IMR-90 (cell line): ENCODE measurements at regions not wholly inside any gene's neighbourhood (a gene's known extent, or its start where the extent isn't known, plus 50 kb on each side); places are given as distances from the start of the nearest gene placed in this dataset.
A peak's percentile ranks its signal among the peaks of the same experiment; 100 is the strongest.

Experiments used
- ATAC-seq: fragments of 200-7000 bp; cut with Tn5 transposase; 2 replicates; pipeline ENCODE4 v1.9.1; 2020; ENCODE audit warnings: low read depth, mild to moderate bottlenecking, moderate library complexity
- BruUV-seq: library from RNA; stranded (reverse); fragments of 400-500 nt; replicated peaks from 2 replicates; lab custom pipeline; 2021; lab: Mats Ljungman, UMichigan
- CTCF ChIA-PET: fragments of 300-600 bp; formaldehyde crosslinking; extraction: SDS; loops from one replicate; lab custom pipeline; 2021; ENCODE audit warnings: antibody characterized with exemption; lab: Yijun Ruan, JAX
- POLR2A ChIA-PET: fragments of 300-600 bp; sonication (Branson Sonifier 250); formaldehyde crosslinking; loops from one replicate; lab custom pipeline; 2022; ENCODE audit warnings: antibody characterized with exemption; ENCODE audit not compliant: unreplicated experiment; lab: Charles Lee
- DNase-seq: peaks from one replicate; pipeline ENCODE4 v3.0.0; 2013
- H2AFZ ChIP-seq: replicated peaks from 2 replicates; pipeline ENCODE3; 2013; ENCODE audit warnings: low read length, mild to moderate bottlenecking; ENCODE audit not compliant: poor library complexity
- H2AK5ac ChIP-seq: 2 replicates; pipeline ENCODE4 v1.6.1; 2013; ENCODE audit warnings: low read depth, low read length, inconsistent platforms
- H2AK9ac ChIP-seq: replicated peaks from 2 replicates; pipeline ENCODE3; 2013; ENCODE audit warnings: mild to moderate bottlenecking, low read depth, low read length, moderate library complexity; ENCODE audit not compliant: poor library complexity
- H2BK120ac ChIP-seq: 2 replicates; pipeline ENCODE4 v1.6.1; 2013; ENCODE audit warnings: low read depth, low read length, inconsistent platforms
- H2BK15ac ChIP-seq: 3 replicates; pipeline ENCODE4 v1.6.1; 2013; ENCODE audit warnings: low read depth, low read length, inconsistent platforms
- H2BK20ac ChIP-seq: 2 replicates; pipeline ENCODE4 v1.6.1; 2013; ENCODE audit warnings: low read depth, mild to moderate bottlenecking, inconsistent platforms, low read length, moderate library complexity
- H2BK5ac ChIP-seq: 2 replicates; pipeline ENCODE4 v1.6.1; 2013; ENCODE audit warnings: mild to moderate bottlenecking, low read depth, low read length, inconsistent platforms; ENCODE audit not compliant: poor library complexity, severe bottlenecking
- H3K14ac ChIP-seq: replicated peaks from 2 replicates; pipeline ENCODE4 v1.6.1; 2013; ENCODE audit warnings: low read depth, low read length, inconsistent platforms
- H3K18ac ChIP-seq: 2 replicates; pipeline ENCODE4 v1.6.1; 2013; ENCODE audit warnings: low read depth, low read length, control low read depth
- H3K23ac ChIP-seq: 2 replicates; pipeline ENCODE4 v1.6.1; 2013; ENCODE audit warnings: low read depth, low read length, inconsistent platforms
- H3K27ac ChIP-seq: 2 replicates; pipeline ENCODE4 v1.5.1; 2013; ENCODE audit warnings: mild to moderate bottlenecking, control low read depth, low read length; ENCODE audit not compliant: insufficient read depth
- H3K27me3 ChIP-seq: 2 replicates; pipeline ENCODE4 v1.6.1; 2013; ENCODE audit warnings: low read length; ENCODE audit not compliant: control insufficient read depth, insufficient read depth
- H3K36me3 ChIP-seq: 2 replicates; pipeline ENCODE4 v1.6.1; 2013; ENCODE audit warnings: low read length, mixed read lengths; ENCODE audit not compliant: control insufficient read depth, insufficient read depth
- H3K4ac ChIP-seq: 2 replicates; pipeline ENCODE4 v1.6.1; 2013; ENCODE audit warnings: low read depth, low read length, inconsistent platforms
- H3K4me1 ChIP-seq: 2 replicates; pipeline ENCODE4 v1.6.1; 2013; ENCODE audit warnings: low read length, mixed read lengths; ENCODE audit not compliant: control insufficient read depth, insufficient read depth
- H3K4me2 ChIP-seq: 2 replicates; pipeline ENCODE4 v1.6.1; 2013; ENCODE audit warnings: low read depth, mild to moderate bottlenecking, control low read depth, low read length, moderate library complexity
- H3K4me3 ChIP-seq: 2 replicates; pipeline ENCODE4 v1.5.1; 2013; ENCODE audit warnings: low read depth, mild to moderate bottlenecking, control low read depth, low read length, moderate library complexity; ENCODE audit not compliant: insufficient read depth
- H3K56ac ChIP-seq: 2 replicates; pipeline ENCODE4 v1.6.1; 2013; ENCODE audit warnings: low read length, inconsistent platforms; ENCODE audit not compliant: insufficient read depth; ENCODE audit errors: extremely low read depth
- H3K79me1 ChIP-seq, 2 experiments: 2 replicates each; pipeline ENCODE4 v1.6.1; 2013; ENCODE audit warnings: low read length in 2 of 2, inconsistent platforms in 1 of 2, low read depth in 1 of 2
- H3K9ac ChIP-seq: 2 replicates; pipeline ENCODE4 v1.6.1; 2013; ENCODE audit warnings: low read depth, low read length, control low read depth
- H3K9me1 ChIP-seq: 2 replicates; pipeline ENCODE4 v1.6.1; 2013; ENCODE audit warnings: low read length, inconsistent platforms; ENCODE audit not compliant: insufficient read depth
- H3K9me3 ChIP-seq: 2 replicates; pipeline ENCODE4 v1.6.1; 2013; ENCODE audit warnings: low read length; ENCODE audit not compliant: control insufficient read depth, insufficient read depth
- H4K20me1 ChIP-seq: 2 replicates; pipeline ENCODE4 v1.6.1; 2013; ENCODE audit warnings: low read length, inconsistent platforms; ENCODE audit not compliant: insufficient read depth
- H4K5ac ChIP-seq: 2 replicates; pipeline ENCODE4 v1.6.1; 2013; ENCODE audit warnings: mild to moderate bottlenecking, low read depth, low read length, control low read depth
- H4K8ac ChIP-seq, 2 experiments: 2 replicates each; pipeline ENCODE4 v1.6.1; 2013; ENCODE audit warnings: low read depth in 2 of 2, low read length in 2 of 2, control low read depth in 1 of 2, inconsistent platforms in 1 of 2
- H4K91ac ChIP-seq: 2 replicates; pipeline ENCODE4 v1.6.1; 2013; ENCODE audit warnings: low read depth, low read length, inconsistent platforms; ENCODE audit not compliant: insufficient read depth
- CEBPB ChIP-seq: IDR thresholded peaks from 2 replicates; pipeline ENCODE4 v1.6.1; 2012; ENCODE audit warnings: low read depth, low read length, improper control_type of control experiment
- CTCF ChIP-seq: conservative IDR thresholded peaks from 2 replicates; pipeline ENCODE4 v1.5.1; 2012; ENCODE audit warnings: mild to moderate bottlenecking, low read depth, low read length, improper control_type of control experiment
- MAFK ChIP-seq: IDR thresholded peaks from 2 replicates; pipeline ENCODE4 v1.6.1; 2012; ENCODE audit warnings: low read depth, low read length, improper control_type of control experiment
- MAZ ChIP-seq: IDR thresholded peaks from 2 replicates; pipeline ENCODE4 v1.6.1; 2012; ENCODE audit warnings: low read depth, mild to moderate bottlenecking, low read length, improper control_type of control experiment, moderate library complexity, borderline replicate concordance
- RAD21 ChIP-seq: IDR thresholded peaks from 2 replicates; pipeline ENCODE4 v1.6.1; 2012; ENCODE audit warnings: low read length, improper control_type of control experiment
- WGBS, 2 experiments: methylation state at CpG; one replicate each; pipeline versions ENCODE4 v1.1.5 to v1.1.7; 2013; ENCODE audit warnings: missing lambda C conversion rate in 2 of 2; ENCODE audit not compliant: insufficient read length in 1 of 2; ENCODE audit errors: extremely low coverage in 2 of 2; 5-methylcytosine and 5-hydroxymethylcytosine counted together
- dilution Hi-C: fragments of 300-500 bp; cut with HindIII; formaldehyde crosslinking; loops from one replicate; pipeline ENCODE4 v1.14.3; 2018; ENCODE audit warnings: low sequenced_read_pairs; ENCODE audit not compliant: unreplicated experiment
- in situ Hi-C: fragments of 300-500 bp; cut with MboI; formaldehyde crosslinking; loops from 3 replicates; pipeline ENCODE4 v1.14.3; 2019; ENCODE audit warnings: low sequenced_read_pairs, inconsistent platforms, mixed read lengths
- intact Hi-C: fragments of 100-400 bp; cut with micrococcal nuclease; formaldehyde crosslinking; loops from 2 replicates; pipeline ENCODE4 v1.10.0; 2022
- TF ChIP-seq, protein P1 (sequence below): fragments of 150-350 bp; IDR thresholded peaks from 2 replicates; pipeline ENCODE4 v1.6.1; 2017; ENCODE audit warnings: mild to moderate bottlenecking, antibody characterized with exemption, low read length, low read depth

- Histone ChIP-seq H3K18ac (no peak overlapping the region), H3K9me1 (no peaks in the 10 kb centered on the region), H2BK15ac (peak overlapping the region; percentile 70; the same call in 1 of the 3 replicates), H3K79me1 (no peaks in the 10 kb centered on the region), H3K4me1 (peaks cover 2% of the 10 kb centered on the region), H3K27me3 (0 out of 2 replicates have a peak, but pooled peaks cover 2% of the 10 kb centered on the region), H3K14ac (peak overlapping the region; percentile 76), H3K36me3 (no peaks in the 10 kb centered on the region), H2BK120ac (peak overlapping the region; percentile 85), H3K23ac (0 out of 2 replicates have a peak overlapping the region, but pooled peaks have one; percentile 51), H3K4ac (peak overlapping the region; percentile 39; the same call in 1 of the 2 replicates), H2AK9ac (peak overlapping the region; percentile 60), H3K9me3 (no peaks in the 10 kb centered on the region), H3K27ac (no peak overlapping the region), H2BK5ac (no peak overlapping the region), H4K20me1 (no peaks in the 10 kb centered on the region), H2AK5ac (no peak overlapping the region), H4K8ac (peak overlapping the region in 1 of 2 experiments; percentile 69; a peak in 1 of 4 replicates), H2BK20ac (no peak overlapping the region; the same call in 1 of the 2 replicates), H4K5ac (peak overlapping the region; percentile 16; the same call in 1 of the 2 replicates), H3K4me3 (peak overlapping the region; percentile 31), H4K91ac (no peak overlapping the region; the same call in 1 of the 2 replicates), H2AFZ (peak overlapping the region; percentile 95), H3K4me2 (peak overlapping the region; percentile 74), H3K9ac (peak overlapping the region; percentile 59), H3K56ac (no peak overlapping the region)
- intact Hi-C loops (loop anchor here (5.0 kb wide), 1 partner anchor 220 kb away; no protein-coding TSS in a partner anchor), in situ Hi-C loops (no loop called here), dilution Hi-C loops (no loop called here)
- ChIA-PET CTCF (no interaction called here), POLR2A (no interaction called here)
- peak; percentile 68 for ATAC-seq
- 0% methylated on average over 1 of the region's 25 CpGs; no CpG with 5 or more reads in 1 of the 2 experiments for WGBS, 2 experiments
- BruUV-seq: no TSS peak
- TF ChIP-seq CEBPB (no peak), MAFK (no peak), CTCF (no peak), RAD21 (no peak), MAZ (no peak)
- TF ChIP-seq, protein P1, sequence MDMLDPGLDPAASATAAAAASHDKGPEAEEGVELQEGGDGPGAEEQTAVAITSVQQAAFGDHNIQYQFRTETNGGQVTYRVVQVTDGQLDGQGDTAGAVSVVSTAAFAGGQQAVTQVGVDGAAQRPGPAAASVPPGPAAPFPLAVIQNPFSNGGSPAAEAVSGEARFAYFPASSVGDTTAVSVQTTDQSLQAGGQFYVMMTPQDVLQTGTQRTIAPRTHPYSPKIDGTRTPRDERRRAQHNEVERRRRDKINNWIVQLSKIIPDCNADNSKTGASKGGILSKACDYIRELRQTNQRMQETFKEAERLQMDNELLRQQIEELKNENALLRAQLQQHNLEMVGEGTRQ: no peak
- DNase-seq: peak; percentile 0
These were observed 119.7 kb downstream of the PROX1 start for GRCh38 chr1:214107322-214108096.
